Stimulated activated CD4-positive, alpha-beta T cell treated with anti-CD3 and anti-CD28 coated beads, Interleukin-2, amount 100 ng/mL, for 24 hours (primary cell): ENCODE measurements at regions not wholly inside any gene's neighbourhood (a gene's known extent, or its start where the extent isn't known, plus 50 kb on each side); places are given as distances from the start of the nearest gene placed in this dataset.
"Not testable (repeated sequence)": the region's sequence is repeated elsewhere in the genome, so short reads cannot be mapped to it uniquely, and the experiment has no call there.

Source experiments
- DNase-seq, 2 donors: peaks; one replicate each; pipeline ENCODE4 v3.0.0-alpha.2; 2020

DNA sequence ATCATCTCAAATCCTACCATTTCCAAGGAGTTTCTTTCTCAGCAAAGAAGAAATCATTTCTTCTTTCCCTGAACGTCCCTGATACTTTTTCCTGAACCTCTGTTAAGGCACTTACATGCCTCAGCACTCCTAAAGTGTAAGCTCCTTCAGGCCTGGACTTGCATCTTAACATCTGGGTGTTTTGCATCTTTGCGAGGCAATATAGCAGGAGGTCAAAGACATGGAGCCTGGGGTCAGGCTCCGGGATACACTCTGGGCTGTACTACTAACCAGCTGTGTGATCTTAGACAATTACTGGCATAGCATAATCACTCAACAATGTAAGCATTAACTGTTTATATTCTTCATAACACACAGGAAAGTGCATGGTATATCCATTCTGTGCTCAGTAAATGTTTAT, 275.5 kb upstream of the BOD1L1 start:
- no peak for DNase-seq

DNA sequence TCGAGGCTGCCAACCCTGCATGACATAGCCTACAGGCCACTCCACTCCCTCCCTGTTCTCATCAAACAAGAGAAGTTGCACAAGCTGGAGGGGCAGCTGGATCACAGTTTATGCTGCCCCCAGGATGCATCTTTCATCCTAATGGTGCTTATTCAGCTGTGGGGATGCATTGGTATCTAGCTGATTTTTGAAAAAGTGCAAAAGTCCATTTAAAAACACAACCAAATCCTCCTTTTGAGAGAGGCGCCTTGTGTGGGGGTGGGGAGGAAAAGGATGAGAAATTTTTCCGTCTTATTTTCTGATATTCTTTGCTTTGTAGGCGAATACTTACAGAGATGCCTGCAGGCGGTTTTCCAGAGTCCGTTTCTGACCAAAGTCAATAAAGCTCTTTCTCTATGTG, 276.4 kb upstream of the BOD1L1 start:
- no peak for DNase-seq

DNA sequence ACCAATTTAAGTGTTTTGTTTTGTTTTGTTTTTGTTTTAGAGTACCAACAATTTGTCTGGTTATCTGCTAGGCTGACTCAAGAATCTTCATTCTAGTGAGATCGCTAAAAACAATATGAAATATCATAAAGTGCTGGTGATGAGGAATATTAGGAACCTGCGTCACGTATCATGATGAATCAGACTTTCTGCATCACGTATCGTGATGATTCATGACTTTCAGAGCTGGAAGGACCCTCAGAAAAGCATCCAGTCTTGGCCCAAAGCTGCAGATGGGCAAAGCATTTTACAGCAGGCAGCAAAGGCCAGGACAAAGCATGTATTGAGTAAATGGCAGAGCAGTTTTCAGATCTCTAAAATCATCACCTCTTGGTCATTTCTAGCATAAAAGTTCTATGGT, 278.0 kb upstream of the BOD1L1 start:
- no peak for DNase-seq

DNA sequence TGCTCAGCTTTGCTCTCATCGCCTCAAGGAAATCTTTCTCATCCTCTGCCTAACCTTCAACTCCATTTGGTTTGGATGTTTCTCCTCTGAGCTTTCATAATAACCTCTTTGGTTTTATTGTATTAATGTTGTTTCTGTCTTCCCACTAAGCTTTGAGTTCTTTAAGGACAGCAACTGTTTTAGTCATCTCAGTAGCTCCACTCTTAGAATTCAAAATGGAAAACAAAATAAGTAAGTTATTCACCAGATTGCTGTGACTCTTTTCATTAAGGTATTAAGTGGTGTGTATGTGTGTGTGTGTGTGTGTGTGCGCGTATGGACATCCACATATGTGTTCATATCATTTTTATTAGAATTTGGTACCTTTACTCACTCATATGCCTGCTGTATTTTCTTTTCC, 279.2 kb upstream of the BOD1L1 start:
- no peak for DNase-seq

DNA sequence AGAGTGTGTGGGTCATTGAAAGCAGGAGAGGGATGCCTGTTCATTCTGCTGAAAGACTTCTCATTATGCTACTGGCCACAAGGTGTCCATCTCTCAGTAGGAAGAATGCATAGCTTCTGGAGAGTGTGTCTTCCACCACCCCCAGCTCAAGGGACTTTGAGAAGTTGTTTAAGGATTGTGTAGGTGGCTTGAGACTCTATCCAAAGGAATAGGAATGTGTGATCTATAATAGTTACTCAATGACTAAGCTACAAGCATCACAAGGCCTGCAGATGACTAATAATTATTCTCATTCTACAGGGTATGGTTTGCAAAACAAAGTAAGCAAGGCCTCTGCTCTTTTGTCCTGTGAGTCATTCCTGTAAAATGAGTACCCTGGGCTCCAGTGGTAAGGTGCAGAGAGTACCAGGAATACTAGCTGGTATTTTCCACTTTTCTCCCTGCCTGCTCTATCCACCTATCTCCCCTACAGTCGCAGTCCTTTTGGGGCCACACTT, 279.8 kb upstream of the BOD1L1 start:
- DNase-seq = no peak

DNA sequence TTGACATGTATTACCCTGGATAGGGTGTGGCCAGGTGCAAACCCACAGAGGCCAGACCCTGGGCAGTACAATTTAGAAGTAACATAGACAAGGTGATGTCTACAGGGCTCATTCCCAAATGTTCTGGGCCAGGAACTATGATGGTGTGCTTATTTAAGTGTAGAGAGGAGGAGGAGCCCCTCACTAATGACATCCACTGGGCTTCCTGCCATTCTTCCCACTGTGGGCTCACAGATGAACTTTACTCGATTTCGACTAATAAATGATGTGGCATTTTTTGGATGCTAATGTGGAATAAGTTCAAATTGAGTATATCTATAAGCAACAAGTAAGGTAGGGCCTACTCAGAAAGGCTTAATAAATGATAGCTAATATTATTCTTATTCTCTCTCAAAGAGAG, 280.9 kb upstream of the BOD1L1 start:
- DNase-seq = no peak

DNA sequence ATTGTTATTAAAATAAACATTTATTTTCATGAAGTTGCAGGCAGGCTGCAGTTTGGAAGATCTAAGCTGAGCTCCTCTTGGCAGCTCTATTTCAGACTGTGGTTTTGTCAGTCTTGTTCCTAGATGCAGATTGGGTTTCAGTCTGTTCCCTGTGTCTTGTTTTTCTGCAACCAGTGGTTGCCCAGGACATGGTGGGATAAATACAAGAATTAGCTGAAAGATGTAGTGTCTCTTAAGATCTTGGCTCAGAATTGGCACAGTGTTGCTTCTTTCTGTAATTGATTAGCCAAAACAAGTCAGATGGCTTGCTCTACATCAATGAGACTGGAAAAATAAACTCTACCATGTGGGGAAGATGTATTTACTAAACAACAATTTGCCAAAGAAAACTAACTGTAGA, 283.0 kb upstream of the BOD1L1 start:
- DNase-seq = no peak

DNA sequence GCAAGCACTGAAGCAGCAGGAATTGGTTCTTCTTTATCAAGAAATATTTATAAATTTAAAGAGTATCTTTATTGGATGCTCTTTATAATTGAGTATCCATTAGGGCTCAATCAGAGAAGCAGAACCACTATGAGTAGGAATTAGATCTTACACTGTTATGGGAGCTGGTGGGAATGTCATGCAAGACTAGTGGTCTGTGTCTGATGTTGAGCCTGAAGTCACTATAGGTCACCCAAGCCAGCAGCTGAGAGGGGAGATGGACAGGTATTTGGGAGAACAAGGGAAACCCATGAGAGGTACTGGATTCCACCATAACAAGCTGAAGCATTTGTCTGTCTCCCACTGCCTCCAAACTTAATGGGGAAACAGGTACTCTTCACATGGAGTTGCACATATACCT, 283.7 kb upstream of the BOD1L1 start:
- DNase-seq = no peak

DNA sequence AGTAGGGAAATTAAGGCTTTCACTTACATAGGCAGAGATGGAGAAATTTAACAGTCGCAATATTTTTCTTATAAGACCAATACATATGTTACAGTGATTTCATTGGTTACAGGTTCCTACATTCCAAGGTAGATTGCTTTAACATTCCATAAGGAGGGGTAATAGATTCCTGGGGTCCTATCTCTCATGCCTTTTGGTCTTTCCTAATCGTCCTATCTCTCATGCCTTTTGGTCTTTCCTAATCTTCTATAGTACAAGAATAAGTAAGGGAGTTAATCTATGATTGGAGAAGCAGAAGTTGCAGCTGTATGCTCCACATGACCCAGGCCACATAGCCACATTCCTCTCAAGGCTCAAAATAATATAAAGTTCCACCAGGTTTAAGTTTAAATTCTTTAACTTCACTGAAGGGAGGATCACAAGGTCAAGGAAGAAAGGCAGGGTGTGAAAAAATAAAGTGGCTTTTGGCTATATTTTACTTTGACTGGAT, 285.0 kb upstream of the BOD1L1 start:
- no peak for DNase-seq

DNA sequence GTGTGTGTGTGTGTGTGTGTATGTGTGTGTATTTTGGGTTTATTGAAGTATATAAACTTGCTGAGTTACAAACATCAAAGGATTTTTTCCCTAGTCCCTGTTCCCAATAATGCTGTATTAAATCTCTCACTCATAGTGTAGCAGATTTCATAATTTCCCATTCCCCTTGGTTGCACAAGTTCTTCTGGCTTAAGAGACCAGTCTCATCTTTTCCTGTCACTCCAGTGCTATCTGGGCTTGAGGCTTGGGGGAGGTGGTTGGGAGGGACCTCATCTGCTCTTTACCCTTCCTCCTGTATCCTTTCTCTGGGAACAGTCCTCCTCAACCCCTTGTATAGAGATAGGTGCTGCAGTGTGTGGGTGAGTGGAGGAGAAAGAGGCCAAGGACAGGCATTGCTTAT, 285.4 kb upstream of the BOD1L1 start:
- DNase-seq = no peak

DNA sequence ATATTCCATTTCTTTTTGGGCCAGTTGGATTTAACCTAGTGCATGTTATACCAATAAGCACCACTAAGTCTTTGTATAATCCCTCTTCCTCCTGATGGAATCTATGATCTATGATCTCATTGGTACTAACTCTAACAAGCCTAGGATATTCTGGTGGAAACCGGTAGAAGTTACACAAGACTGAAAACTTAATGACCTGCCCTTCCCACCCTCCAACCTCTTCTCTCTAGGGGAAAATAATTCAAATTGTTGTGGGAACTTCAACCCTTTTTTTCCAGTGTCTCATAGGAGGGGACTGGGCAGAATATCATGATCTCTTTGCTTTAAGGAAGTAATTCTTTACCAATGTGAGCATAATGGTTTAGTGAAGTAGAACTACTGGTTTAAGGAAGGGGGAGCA, 289.5 kb upstream of the BOD1L1 start:
- DNase-seq = no peak

DNA sequence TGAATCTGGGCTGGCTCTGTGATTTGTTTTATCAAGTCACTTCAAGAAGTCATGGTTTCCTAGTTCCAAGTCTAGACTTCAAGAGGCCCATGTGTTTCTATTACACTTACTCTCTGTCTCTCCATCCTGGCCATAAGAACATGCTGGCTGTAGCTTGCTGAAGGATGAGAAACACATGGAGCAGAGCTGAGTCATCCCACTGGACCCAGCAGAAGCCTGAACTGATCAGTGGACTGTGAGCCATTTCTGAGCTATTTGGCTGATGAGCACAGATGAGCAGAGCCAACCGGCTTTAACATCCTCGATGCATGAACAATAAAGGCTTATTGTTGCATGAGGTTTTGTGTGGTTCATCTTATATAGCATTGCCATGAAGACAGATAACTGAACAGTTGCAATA, 290.6 kb upstream of the BOD1L1 start:
- DNase-seq = no peak

DNA sequence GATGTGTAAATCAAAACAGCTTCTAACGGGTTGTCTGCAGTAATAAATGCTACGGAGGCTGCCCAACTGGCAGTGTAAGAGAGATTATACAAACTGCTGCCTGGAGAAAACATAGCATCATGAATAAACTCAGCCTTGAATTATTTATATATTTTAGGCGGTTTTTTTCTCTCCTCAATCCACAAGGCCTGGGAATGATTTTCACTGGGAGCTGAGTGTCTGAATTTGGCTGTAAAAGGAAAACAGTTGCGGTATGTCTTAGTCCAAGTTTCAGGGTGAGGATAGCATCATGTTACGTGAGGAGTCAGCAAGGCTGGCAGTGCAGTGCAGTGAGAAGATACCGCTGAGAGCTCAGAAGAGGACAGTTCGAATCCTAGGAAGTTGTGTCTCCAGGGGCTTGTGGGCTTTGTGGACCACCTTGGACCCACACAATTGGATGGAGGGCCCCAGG, 291.5 kb upstream of the BOD1L1 start:
- DNase-seq = no peak

DNA sequence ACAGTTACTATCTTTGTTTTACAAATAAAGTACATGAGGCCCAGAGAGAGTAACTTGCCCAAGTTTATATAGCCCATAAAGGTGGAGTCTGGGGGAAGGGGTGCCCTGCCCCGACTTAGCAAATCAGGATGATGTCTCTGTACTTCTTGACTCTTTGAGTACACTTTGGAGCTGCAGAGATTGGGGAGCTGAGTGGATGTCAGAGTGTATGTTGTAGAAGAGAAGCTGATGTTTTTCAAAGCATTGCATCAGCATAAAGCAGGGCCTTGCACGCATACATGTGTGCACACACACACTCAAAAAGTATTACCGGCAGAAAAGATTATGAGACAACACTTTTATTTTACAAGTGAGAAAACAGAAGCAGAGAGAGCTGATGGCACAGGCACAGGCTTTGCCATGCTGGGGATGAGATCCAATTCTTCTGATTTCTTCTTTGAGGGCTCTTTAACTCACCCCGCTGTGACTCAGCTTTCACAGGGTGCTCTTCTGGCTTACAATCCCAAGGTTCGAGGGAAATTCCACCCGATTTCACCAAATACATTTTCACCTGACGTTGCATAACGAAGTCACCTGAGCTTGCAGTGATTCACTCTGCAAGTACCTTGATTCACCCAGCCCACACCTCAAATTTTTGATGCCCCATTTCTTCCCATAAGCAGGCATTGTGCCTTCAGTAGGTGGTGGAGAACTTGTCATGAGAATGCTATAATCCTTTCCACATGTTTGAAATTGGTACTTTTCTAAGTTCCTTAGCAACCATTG, 292.8 kb upstream of the BOD1L1 start:
- no peak for DNase-seq

DNA sequence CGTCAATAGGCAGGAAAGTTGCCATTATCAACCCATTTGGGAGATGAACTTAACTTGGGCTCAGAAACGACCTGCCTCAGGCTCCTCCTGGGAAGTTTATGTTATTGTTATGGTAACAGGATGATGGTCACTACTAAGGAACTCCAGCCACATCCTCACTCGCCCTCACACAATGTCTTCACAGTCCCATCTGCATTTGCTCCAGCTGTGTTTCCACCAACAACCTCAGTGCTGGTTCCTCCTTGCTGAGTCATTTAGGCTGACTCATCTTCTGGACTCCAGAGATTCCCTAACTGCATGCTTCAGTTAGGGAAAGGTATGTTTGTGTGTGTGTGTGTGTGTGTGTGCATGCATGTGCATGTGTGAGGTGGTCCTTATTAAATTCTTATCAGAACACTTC, 293.4 kb upstream of the BOD1L1 start:
- DNase-seq = no peak

DNA sequence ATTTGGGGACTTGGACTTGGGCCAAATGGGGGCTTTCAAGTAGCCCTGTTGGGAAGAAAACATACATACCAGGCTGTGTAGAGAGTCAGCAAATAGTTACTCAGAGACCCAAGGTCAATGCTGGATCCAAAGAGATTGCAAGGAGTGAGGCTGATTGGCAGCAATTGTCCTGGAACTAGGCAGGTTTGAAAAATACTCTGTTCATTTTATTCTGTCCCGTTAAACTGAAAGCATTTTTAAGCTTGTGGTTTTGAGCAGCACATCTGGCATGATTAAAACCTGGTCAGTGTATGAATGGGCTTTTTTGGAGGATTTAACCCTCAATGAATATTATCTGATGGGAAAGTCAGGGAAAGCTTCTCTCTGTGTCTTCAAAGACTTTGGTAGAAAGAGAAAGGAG, 294.3 kb upstream of the BOD1L1 start:
- DNase-seq = no peak

DNA sequence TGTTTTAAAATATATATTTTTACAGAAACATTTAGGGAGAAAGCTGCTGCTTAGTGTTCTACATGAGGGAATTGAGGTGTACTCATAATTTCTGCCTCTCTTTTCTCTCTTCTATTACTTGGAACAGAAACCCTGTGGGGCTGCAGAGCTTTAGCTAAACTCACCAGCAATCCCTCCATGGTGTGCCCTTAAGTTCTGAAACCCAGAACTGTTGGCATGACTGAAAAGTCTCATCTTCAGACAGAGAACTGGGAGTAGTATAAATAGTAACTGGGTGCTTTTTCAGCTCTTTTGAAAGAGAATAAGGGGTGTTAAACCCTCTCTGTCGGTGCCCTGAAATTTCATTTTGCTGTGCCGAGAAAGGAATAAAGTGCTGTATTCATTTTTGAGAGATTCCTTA, 294.9 kb upstream of the BOD1L1 start:
- DNase-seq = no peak

DNA sequence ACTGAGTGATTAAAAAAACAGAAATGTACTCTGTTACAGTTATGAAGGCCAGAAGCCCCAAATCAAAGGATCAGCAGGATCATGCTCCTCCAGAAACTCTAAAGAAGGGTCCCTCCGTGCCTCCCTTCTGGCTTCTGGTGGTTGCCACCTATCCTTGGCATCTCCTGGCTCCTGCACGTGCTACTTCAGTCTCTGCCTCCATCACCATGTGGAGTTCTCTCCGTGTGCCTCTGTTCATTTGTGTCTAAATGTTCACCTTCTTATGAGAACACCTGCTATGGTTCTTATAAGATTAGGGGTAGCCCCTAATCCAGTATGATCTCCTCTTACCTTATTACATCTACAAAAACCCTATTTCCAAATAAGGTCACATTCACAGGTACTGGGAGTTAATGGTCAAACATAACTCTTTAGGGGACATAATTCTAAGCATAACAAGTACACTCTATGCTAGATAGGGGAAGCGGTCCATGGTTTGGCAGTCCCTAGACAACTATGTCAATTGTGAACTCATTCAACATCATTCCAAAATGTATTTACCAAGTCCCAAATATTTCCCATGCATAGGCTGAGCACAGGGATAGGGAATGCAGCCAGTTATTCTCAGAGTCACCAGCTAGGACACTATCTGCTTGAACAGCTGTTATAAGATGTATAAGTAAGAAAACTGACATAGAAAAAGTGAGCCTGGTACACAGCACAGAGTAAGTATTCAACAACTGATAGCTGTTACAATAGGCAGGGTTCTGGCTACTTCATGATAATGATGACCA, 295.5 kb upstream of the BOD1L1 start:
- no peak for DNase-seq

DNA sequence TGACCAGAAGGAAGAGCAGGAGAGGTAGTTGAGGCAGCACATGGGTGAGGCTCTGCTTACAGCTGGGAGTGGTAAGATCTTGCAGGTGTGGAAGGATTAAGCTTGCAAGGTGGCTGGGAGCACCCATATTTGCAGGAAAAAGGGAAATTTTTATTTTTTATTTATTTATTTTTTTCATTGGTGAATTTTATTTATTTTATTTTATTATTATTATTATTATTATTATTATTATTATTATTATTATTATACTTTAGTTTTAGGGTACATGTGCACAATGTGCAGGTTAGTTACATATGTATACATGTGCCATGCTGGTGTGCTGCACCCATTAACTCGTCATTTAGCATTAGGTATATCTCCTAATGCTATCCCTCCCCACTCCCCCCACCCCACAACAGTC, 297.4 kb upstream of the BOD1L1 start:
- DNase-seq = not testable (repeated sequence)

DNA sequence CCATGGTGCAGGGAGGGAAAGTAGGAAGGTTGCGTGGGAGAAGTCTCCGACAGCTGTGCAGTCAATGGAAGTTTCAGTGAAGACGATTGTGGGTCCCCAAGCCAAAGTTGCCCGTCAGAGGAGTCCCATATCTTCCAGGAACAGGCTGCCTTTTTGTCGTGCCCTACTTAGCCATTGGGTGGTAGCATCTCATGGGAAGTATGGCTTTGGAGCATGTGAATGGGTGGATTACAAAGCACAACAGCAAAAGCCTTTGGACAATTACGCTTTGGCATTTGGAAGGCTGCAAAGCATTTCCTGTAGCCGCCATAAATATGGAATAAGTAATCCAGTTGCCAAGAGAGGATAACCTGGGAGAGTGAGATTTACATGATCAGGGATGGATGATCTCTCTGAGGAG, 300.7 kb upstream of the BOD1L1 start:
- no peak for DNase-seq

DNA sequence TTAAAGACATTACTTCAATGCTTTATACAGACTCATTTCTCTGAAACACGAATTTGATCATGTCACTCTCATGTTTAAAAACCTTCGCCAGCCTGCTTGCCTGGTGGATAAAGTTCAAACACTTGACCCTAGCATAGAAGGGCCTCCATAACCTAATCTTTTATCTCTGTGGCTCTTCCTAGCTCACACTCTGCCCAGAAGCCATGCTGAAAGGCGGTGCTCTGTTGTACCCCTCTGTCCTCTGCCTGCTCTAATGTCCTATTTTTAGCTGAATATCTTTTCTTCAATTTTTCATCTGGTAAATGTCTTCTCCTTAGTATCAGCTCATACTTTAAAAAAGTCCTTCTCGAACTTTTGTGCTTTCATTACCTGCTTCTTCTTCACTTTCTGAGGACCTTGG, 302.6 kb upstream of the BOD1L1 start:
- no peak for DNase-seq

DNA sequence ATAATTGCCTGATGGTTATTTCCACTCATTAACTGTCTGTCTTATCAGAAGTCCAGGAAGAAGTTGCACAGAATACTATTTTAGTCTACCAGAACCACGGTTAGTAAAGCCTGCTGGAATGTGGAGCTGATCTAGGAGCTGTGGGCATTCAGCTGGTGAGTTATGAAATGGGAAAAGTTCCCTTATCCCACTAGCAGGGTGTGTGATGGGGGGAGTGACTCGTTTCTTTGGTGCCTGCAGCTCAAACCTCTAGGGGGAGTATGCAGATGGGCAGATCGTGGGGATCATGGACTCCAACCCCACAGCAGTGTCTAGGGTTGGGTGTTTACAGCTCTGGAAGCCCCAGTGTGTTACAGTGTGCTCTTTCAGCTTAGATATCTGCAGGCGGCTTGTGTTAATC, 305.7 kb upstream of the BOD1L1 start:
- DNase-seq = no peak

DNA sequence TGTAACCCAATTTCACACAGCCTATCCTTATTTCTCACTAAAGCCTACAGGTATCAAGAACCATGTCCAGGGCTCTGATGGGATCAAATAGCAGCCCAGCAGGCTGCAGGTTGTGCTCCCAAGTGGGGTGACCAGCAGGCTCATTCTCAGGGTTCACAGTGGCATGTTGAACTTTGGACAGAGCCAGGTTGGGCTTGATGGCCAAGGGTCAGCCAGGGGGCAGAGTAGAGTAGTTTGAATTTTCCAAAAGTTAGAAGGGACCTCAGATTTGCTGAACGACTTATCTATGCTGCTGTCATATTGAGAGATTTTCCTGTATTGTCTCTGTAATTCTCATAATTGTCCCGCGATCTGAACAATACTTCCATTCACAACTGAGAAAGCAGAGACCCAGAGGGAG, 310.8 kb upstream of the BOD1L1 start:
- no peak for DNase-seq

DNA sequence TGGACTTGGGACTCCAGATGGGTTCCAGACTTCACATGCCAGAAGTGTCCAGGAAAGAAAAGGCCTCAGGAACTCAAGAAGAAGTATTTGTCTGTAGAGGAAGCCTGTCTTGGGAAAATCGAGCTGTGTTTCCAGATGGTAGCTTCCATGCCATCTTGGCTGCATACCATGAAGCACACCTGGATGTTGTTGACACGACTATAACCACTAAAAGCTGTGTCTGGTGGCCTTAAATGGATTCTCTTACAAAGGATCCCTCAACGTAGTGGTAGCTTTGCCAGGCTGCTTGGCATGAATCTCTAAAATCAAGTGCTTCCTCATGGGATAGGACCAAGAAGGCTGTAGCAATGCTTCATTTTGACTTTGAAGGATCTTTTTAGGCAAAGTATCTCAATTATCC, 313.4 kb upstream of the BOD1L1 start:
- no peak for DNase-seq
